Ammon's horn (tissue), 1 donor: ENCODE measurements at regions not wholly inside any gene's neighbourhood (a gene's known extent, or its start where the extent isn't known, plus 50 kb on each side); places are given as distances from the start of the nearest gene placed in this dataset.
"Not testable (repeated sequence)": the region's sequence is repeated elsewhere in the genome, so short reads cannot be mapped to it uniquely, and the experiment has no call there.

Source experiments
- DNase-seq: peaks from one replicate; pipeline ENCODE4 v3.0.0-alpha.2; 2016; ENCODE audit warnings: low spot score

GRCh38 chr3:11898611-11899325 is 52.1 kb upstream of the TAMM41 start:
- no peak for DNase-seq

GRCh38 chr3:11899389-11899788 is 52.7 kb upstream of the TAMM41 start:
- DNase-seq: not testable (repeated sequence)

GRCh38 chr3:11899826-11900225 is 53.1 kb upstream of the TAMM41 start:
- no peak for DNase-seq

GRCh38 chr3:11900824-11901223 is 54.1 kb upstream of the TAMM41 start:
- no peak for DNase-seq

DNA sequence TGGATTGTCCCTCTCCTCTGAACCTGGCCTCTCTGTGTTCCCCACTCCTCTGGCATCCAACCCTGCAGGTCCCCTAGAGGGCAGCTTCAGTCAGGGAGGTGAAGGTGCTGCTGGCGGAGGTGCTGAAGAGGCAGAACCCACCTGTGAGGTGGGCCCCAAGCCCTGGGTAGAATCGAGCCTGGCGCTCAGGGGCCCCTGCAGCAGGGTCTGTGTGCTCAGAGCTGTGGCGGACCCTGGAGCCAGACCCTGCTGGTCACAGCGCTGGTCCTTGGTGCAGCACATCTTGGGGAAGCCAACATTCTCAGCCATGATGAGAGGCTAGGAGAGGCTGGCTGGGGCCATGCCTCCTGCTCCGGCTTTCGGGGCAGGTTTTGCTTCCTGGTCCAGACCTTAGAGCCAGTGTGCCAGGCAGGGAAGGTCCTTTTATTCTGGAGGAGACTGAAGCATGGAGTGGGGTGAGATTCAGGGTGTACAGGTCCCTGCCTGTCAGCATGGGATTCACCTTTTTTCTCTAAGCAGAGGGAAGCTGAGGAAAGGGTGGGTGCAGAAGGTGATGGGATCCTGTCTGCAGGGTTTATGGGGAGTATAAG is 54.7 kb upstream of the TAMM41 start:
- DNase-seq: no peak

DNA sequence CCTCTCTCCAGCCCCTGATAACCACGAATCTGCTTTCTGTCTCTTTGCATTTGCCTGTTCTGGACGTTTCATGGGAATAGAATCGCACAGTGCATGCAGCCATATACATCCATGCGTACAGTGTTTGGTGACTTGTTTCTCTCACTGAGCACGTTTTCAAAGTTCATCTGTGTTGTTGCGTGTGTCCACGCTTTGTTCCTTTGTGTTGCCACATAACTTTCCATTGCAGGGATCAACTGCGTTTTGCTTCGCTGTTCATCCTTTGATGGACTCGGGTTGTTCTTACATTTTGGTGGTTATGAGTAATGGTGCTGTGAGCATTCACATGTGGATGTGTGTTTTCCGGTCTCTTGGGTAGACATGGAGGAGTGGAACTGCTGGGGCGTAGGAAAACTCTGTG is 56.4 kb upstream of the TAMM41 start:
- DNase-seq: no peak

GRCh38 chr3:11903447-11903846 is 56.8 kb upstream of the TAMM41 start:
- DNase-seq: no peak

DNA sequence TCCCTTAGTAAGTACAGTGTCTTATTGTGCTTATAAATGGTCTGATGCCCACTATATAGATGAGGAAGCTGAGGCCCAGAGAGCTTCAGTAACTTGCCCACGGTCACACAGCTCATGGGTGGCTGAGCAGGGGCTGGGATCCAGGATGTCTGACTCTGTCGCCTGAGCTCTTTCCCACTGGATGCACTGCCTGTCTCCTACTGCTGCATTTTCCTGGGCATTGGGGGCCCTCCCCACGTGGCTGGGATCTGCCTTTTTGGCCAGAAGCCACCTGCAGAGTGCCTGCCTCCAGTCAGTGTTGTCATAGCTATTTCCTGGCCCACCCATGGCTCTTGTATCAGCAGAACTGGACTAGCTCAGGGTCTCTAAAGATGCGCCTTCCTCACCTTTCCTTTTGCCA is 57.5 kb upstream of the TAMM41 start:
- DNase-seq: no peak

- DNase-seq: no peak
Observed at GRCh38 chr3:11906407-11906806, 59.7 kb upstream of the TAMM41 start.

DNA sequence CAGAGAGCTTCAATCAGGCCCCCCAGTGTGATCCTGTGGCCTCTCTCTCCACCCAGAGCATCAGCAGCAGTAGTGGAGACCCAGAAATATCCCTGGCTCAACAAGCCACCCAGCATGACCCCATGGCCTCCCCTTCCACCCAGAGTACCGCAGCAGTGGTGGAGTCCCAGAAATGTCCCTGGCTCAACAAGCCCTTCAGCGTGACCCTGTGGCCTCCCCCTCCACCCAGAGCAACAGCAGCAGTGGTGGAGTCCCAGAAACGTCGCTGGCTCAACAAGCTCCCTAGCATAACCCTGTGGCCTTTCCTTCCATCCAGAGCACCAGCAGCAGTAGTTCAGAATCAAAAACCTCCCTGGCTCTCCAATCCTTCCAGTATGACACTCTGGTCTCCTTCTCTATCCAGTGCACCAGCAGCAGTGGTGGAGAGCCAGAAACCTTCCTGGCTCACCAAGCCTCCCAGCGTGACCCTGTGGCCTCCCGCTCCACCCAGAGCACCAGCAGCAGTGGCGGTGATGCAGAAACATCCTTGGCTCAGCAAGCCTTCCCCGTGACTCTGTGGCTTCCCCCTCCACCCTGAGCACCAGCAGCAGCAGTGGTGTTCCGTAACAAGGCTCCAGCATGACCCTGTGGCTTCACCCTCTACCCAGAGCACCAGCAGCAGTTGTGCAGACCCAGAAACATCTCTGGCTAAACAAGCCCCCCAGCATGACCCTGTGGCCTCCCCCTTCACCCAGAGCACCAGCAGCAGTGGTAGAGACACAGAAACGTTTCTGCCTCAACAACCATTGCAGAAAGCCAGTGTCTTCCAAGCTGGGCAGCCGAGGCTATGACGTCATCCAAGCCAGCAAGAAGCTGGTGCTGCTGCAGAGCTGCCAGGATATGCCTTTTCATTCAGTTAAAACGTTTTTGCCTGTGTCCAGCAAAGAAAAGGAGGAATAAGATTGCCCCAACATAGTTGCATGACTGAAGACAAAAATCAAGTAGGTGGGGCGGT is 61.3 kb upstream of the TAMM41 start:
- DNase-seq: peak; percentile 59

DNA sequence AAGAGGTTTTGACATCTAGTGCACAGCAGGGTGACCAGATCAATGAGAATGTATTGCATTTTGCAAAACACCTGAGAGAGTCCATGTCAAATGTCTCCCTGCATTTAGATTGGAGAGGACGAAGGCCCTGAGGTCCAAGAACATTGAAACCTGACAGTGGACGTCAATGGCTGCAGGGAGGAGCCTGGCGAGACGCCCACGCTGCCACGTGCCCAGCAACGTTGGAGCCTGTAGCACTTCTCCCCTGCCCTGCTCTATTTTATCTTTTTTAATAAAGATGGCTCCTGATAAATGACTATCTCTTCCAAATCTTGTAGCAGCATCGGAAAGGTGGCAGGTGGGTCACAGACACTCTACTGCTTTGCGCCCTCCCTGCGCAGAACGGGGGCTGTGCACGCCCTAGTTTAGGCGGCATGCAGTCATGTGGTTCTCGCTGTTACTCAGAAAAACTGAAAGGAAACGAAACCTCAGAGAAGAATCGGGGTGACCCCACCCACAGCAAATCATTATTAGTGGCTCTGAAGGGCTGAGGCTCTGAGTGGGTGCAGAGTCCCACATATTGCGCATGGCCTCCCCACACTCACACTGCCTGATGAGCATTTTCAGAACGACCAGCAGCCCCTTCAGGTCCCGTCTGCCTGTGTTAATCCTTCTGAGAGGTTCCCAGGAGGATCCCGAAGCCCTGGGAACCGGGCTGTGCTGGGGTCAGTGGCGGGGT is 62.5 kb upstream of the TAMM41 start:
- DNase-seq: no peak

DNA sequence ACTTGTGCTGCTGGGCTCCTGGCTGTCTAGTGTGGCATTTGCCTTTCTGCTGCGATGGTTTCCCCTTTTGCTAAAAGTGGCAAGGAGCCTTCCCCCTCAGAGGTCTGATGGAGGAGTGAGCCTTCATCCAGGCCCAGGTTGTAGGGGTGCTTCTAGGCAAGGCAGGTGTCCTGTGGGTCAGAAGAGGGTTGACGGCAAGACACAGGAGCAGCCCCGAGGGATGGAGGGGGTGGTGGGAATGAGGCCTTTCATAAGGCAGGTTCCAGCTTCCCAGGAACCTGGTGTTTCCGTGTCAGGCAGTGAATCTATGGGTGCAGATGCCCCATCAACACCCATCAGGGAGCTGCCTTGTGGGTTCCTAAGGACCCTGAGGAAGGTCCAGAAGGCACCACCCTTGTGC is 63.0 kb upstream of the TAMM41 start:
- no peak for DNase-seq

DNA sequence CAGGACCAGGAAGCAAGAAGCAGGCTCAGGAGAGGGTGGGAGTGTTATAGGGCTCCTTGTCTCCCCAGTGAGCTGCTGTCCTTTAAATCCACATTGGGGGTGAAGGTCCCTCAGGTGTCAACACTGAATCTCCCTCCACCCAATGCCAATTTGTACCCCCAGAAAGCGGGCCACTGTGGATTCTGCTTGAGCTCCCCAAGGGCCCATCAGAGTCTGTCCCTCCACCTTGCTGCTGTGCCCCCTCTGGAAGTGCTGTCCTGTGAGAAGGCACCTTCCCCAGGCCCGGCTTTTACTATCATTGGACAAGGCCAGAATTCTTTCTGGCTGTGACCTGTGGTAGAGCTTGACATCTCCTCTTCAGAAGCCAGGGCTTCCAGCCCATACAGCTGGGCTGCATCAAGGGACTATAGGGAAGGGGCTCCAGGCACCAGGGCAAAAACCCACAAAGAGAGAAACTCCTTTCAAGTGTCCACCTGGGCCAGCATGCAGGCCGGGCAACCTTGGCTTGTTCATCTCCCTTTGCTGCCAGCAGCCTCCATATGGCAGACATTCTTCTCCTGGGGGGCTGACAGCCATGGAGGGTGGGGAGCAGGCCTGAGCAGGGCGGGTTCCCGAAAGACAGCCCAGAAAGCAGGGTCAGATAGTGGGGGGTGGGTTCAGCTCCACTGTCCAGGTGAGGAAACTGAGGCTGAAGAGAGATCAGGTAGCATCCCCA is 63.7 kb upstream of the TAMM41 start:
- not testable (repeated sequence) for DNase-seq

DNA sequence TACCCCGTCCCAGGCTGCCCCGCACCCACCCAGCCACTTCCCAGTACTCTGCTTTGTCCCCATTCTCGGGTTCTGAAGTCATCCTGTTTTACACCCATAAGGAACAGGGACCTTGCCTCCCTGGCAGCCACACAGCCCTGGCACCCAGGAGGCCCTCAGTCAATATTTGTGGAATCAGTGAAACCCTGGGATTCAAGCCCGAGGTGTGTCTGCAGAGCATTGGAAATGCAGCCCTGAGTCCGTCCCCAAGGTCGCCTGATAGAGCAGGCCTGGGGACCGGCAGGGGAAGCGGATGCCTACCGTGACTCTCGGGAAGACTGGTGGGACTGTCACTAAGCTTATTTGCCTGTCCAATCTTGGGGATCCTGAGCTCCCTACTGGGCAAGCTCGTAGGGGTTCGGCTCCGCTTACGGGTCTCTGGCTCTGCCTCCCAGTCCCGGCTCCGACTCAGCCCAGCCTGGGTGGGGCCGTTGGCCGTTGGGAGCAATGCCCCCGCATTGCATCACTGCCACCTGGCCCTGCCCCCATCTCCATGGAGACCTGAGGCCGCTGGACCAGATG is 64.4 kb upstream of the TAMM41 start:
- DNase-seq: no peak

- not testable (repeated sequence) for DNase-seq
Observed at GRCh38 chr3:11911887-11912286, 65.2 kb upstream of the TAMM41 start.

DNA sequence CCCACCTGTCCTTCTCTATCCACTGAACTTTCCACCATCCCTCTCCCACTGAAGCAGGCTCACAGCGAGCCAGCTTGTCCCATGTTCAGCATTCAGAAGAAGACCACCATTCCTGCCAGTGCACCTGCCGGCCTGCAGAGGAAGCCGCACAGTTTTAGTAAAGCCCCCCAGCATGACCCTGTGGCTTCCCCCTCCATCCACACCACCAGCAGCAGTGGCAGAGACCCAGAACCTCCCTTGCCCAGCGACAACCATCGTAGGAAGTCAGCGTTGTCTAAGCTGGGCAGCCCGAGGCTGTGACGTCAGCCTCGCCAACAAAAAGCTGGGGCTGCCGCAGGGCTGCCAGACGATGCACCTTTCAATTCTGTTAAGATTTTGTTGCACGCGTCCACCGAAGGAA is 66.6 kb upstream of the TAMM41 start:
- DNase-seq: no peak

- DNase-seq: no peak
Observed at GRCh38 chr3:11914041-11914440, 67.4 kb upstream of the TAMM41 start.

DNA sequence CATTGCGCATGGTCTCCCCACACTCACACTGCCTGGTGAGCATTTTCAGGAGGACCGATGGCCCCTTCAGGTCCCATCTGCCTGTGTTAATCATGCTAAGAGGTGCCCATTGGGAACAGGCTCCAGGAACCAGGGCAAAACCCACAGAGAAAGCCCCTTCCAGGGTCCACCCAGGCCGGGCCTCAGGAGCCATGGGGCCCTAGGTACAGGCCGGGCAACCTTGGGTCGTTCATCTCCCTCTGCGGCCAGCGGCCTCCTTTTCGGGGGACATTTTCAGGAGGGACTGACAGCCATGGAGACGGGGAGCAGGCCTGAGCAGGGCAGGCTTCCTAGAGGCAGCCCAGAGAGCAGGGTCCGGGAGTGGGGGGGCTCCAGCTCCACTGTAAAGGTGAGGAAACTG is 68.0 kb upstream of the TAMM41 start:
- no peak for DNase-seq

DNA sequence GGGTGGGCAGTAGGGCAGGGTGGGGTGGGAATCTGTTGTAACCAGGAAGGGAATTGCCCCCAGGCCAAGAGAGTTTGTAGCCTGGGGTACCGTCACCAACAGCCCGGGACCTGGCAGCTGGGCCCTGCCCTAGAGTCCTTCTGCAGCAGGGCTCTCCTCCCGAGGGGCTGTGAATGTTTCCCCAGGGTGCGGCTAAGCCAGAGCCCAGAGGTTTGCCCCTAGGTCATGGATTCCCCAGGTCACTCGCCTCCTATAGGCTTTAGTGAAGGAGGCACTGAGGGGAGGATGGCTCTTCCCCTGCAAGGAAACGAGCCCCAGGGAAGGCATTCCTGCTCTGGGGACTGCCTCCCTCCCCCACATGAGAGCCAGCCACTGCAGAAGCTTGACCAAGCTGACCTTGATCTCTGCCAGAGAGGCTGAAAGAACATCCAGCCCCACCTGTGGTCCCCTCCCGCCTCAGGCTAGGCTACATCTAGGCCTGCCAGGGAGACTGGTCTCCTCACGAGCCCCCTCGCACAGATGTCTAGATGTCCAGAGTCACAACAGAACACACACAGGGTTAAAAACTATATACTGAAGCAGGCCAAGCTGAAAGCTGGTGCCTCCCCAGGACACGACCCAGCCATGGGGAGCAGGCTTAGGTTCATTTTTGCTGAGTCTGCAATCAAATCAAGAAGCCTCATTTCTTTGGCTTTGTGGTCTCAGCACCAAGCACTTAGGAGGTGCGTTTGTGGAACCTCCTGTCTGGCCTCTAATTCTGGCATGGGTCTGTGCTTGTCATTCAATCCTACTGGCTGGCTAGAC is 69.1 kb upstream of the TAMM41 start:
- no peak for DNase-seq

GRCh38 chr3:11916425-11916762 is 69.7 kb upstream of the TAMM41 start:
- DNase-seq: not testable (repeated sequence)
